ENCODE measurements at regions not wholly inside any gene's neighbourhood (a gene's known extent, or its start where the extent isn't known, plus 50 kb on each side); places are given as distances from the start of the nearest gene placed in this dataset.

- peak; percentile 22; the same call in 1 of the 2 replicates for TF ChIP-seq CTCF (IDR thresholded peaks at IDR 0.05; ENCODE audit: borderline replicate concordance, insufficient read depth, low read depth, low read length)
- H3K4me3 ChIP-seq (ENCODE audit: low read depth, low read length), result no peak overlapping the region
Observed at GRCh38 chr6:92777146-92777740, 642.1 kb downstream of the EPHA7 start.

- no peak for TF ChIP-seq CTCF (IDR thresholded peaks at IDR 0.05; ENCODE audit: borderline replicate concordance, insufficient read depth, low read depth, low read length)
- H3K4me3 ChIP-seq (ENCODE audit: low read depth, low read length), result no peak overlapping the region
Observed at GRCh38 chr6:92770540-92770939, 648.8 kb downstream of the EPHA7 start.

GRCh38 chr6:92767101-92767500 lies 652.3 kb downstream of the EPHA7 start:
- no peak overlapping the region for H3K4me3 ChIP-seq (ENCODE audit: low read depth, low read length)
- no peak for TF ChIP-seq CTCF (IDR thresholded peaks at IDR 0.05; ENCODE audit: borderline replicate concordance, insufficient read depth, low read depth, low read length)

GRCh38 chr6:92763680-92764079 lies 655.7 kb downstream of the EPHA7 start:
- H3K4me3 ChIP-seq (ENCODE audit: low read depth, low read length), result no peak overlapping the region
- TF ChIP-seq CTCF (IDR thresholded peaks at IDR 0.05; ENCODE audit: borderline replicate concordance, insufficient read depth, low read depth, low read length), result no peak

GRCh38 chr6:92763274-92763584 lies 656.1 kb downstream of the EPHA7 start:
- no peak for TF ChIP-seq CTCF (IDR thresholded peaks at IDR 0.05; ENCODE audit: borderline replicate concordance, insufficient read depth, low read depth, low read length)
- no peak overlapping the region for H3K4me3 ChIP-seq (ENCODE audit: low read depth, low read length)

- no peak overlapping the region for H3K4me3 ChIP-seq (ENCODE audit: low read depth, low read length)
- TF ChIP-seq CTCF (IDR thresholded peaks at IDR 0.05; ENCODE audit: borderline replicate concordance, insufficient read depth, low read depth, low read length), result no peak
Observed at GRCh38 chr6:92762443-92763273, 656.7 kb downstream of the EPHA7 start.

GRCh38 chr6:92759178-92759577 lies 660.2 kb downstream of the EPHA7 start:
- no peak overlapping the region for H3K4me3 ChIP-seq (ENCODE audit: low read depth, low read length)
- TF ChIP-seq CTCF (IDR thresholded peaks at IDR 0.05; ENCODE audit: borderline replicate concordance, insufficient read depth, low read depth, low read length), result no peak

Data from GM12875 (cell line).